H9 (cell line): ENCODE measurements at regions not wholly inside any gene's neighbourhood (a gene's known extent, or its start where the extent isn't known, plus 50 kb on each side); places are given as distances from the start of the nearest gene placed in this dataset.

Source experiments
- DNase-seq: peaks from one replicate; pipeline ENCODE4 v3.0.0-alpha.2; 2017
- H2AFZ ChIP-seq: one replicate; pipeline ENCODE4 v1.6.1; 2013; ENCODE audit warnings: mild to moderate bottlenecking, low read length, control low read depth, moderate library complexity
- H2AK5ac ChIP-seq: 2 replicates; pipeline ENCODE4 v1.6.1; 2013; ENCODE audit warnings: low read length, control low read depth, mixed read lengths; ENCODE audit not compliant: insufficient read length
- H2BK120ac ChIP-seq: one replicate; pipeline ENCODE4 v1.6.1; 2013; ENCODE audit warnings: low read depth, mild to moderate bottlenecking, low read length, control low read depth, inconsistent platforms; ENCODE audit not compliant: poor library complexity, severe bottlenecking
- H2BK12ac ChIP-seq: 2 replicates; pipeline ENCODE4 v1.6.1; 2013; ENCODE audit warnings: low read length, control low read depth, mixed read lengths, low read depth; ENCODE audit not compliant: insufficient read length
- H2BK15ac ChIP-seq: 2 replicates; pipeline ENCODE4 v1.6.1; 2013; ENCODE audit warnings: low read depth, low read length, control low read depth
- H2BK20ac ChIP-seq: one replicate; pipeline ENCODE4 v1.6.1; 2013; ENCODE audit warnings: low read depth, mild to moderate bottlenecking, low read length, control low read depth, inconsistent platforms; ENCODE audit not compliant: poor library complexity, severe bottlenecking
- H2BK5ac ChIP-seq: 2 replicates; pipeline ENCODE4 v1.6.1; 2013; ENCODE audit warnings: low read length, control low read depth, mixed read lengths; ENCODE audit not compliant: insufficient read length
- H3K14ac ChIP-seq: 2 replicates; pipeline ENCODE4 v1.6.1; 2013; ENCODE audit warnings: low read length, control low read depth; ENCODE audit not compliant: insufficient read depth
- H3K18ac ChIP-seq: 2 replicates; pipeline ENCODE4 v1.6.1; 2013; ENCODE audit warnings: low read depth, mild to moderate bottlenecking, mixed read lengths, low read length, control low read depth; ENCODE audit not compliant: insufficient read length
- H3K23ac ChIP-seq: 2 replicates; pipeline ENCODE4 v1.6.1; 2013; ENCODE audit warnings: low read length, control low read depth, mixed read lengths, low read depth; ENCODE audit not compliant: insufficient read length
- H3K23me2 ChIP-seq: 2 replicates; pipeline ENCODE4 v1.6.1; 2013; ENCODE audit warnings: low read depth, mild to moderate bottlenecking, mixed read lengths, low read length, control low read depth; ENCODE audit not compliant: insufficient read length, poor library complexity, severe bottlenecking
- H3K27ac ChIP-seq: 2 replicates; pipeline ENCODE4 v1.5.1; 2013; ENCODE audit warnings: low read length, control low read depth, mixed read lengths, low read depth; ENCODE audit not compliant: insufficient read length
- H3K27me3 ChIP-seq: 2 replicates; pipeline ENCODE4 v1.6.1; 2013; ENCODE audit warnings: low read length, control low read depth, inconsistent platforms; ENCODE audit not compliant: insufficient read depth
- H3K4ac ChIP-seq: 2 replicates; pipeline ENCODE4 v1.6.1; 2013; ENCODE audit warnings: low read depth, mild to moderate bottlenecking, control low read depth, inconsistent platforms, low read length, moderate library complexity
- H3K4me1 ChIP-seq: 2 replicates; pipeline ENCODE4 v1.6.1; 2013; ENCODE audit warnings: low read length, control low read depth, inconsistent platforms; ENCODE audit not compliant: insufficient read depth
- H3K4me2 ChIP-seq: 2 replicates; pipeline ENCODE4 v1.6.1; 2013; ENCODE audit warnings: low read length, control low read depth, mixed read lengths; ENCODE audit not compliant: insufficient read length, insufficient read depth
- H3K56ac ChIP-seq: 2 replicates; pipeline ENCODE4 v1.6.1; 2013; ENCODE audit warnings: low read depth, mild to moderate bottlenecking, mixed read lengths, low read length, control low read depth; ENCODE audit not compliant: insufficient read length
- H3K79me1 ChIP-seq: 2 replicates; pipeline ENCODE4 v1.6.1; 2013; ENCODE audit warnings: low read depth, mild to moderate bottlenecking, moderate library complexity, low read length, control low read depth, inconsistent platforms; ENCODE audit not compliant: insufficient read depth, poor library complexity, severe bottlenecking
- H3K79me2 ChIP-seq: 2 replicates; pipeline ENCODE4 v1.6.1; 2013; ENCODE audit warnings: low read length, control low read depth, inconsistent platforms; ENCODE audit not compliant: insufficient read depth
- H3K9ac ChIP-seq: 2 replicates; pipeline ENCODE4 v1.6.1; 2013; ENCODE audit warnings: low read length, control low read depth, mixed read lengths; ENCODE audit not compliant: insufficient read length; ENCODE audit errors: extremely low read depth
- H3K9me3 ChIP-seq: one replicate; pipeline ENCODE4 v1.6.1; 2013; ENCODE audit warnings: low read depth, low read length, inconsistent platforms; ENCODE audit not compliant: control insufficient read depth
- H3T11ph ChIP-seq: one replicate; pipeline ENCODE4 v1.6.1; 2013; ENCODE audit warnings: mild to moderate bottlenecking, low read length, control low read depth, inconsistent platforms
- H4K20me1 ChIP-seq: one replicate; pipeline ENCODE4 v1.6.1; 2013; ENCODE audit not compliant: control insufficient read depth, insufficient read length, insufficient read depth
- H4K5ac ChIP-seq: 2 replicates; pipeline ENCODE4 v1.6.1; 2013; ENCODE audit warnings: low read depth, mild to moderate bottlenecking, mixed read lengths, low read length, control low read depth; ENCODE audit not compliant: insufficient read length
- H4K8ac ChIP-seq: replicated peaks from 2 replicates; pipeline ENCODE4 v1.6.1; 2013; ENCODE audit warnings: low read length, control low read depth, mixed read lengths, low read depth; ENCODE audit not compliant: insufficient read length
- H4K91ac ChIP-seq: 2 replicates; pipeline ENCODE4 v1.6.1; 2013; ENCODE audit warnings: low read depth, mild to moderate bottlenecking, moderate library complexity, mixed read lengths, low read length, control low read depth; ENCODE audit not compliant: insufficient read length
- H3K27ac Mint-ChIP-seq, 3 experiments: 2 replicates in 2 of 3; 3 replicates in 1 of 3; pipeline ENCODE4 v1.8.0; 2020 to 2021; ENCODE audit warnings: mixed read lengths in 3 of 3, mild to moderate bottlenecking in 1 of 3, moderate library complexity in 1 of 3
- H3K27me3 Mint-ChIP-seq: 2 replicates; pipeline ENCODE4 v1.8.0; 2021; ENCODE audit warnings: low read depth, mild to moderate bottlenecking, moderate library complexity, mixed read lengths
- H3K36me3 Mint-ChIP-seq, 3 experiments: 2 replicates in 2 of 3; 3 replicates in 1 of 3; pipeline ENCODE4 v1.8.0; 2020 to 2021; ENCODE audit warnings: low read depth in 3 of 3, mixed read lengths in 3 of 3; ENCODE audit not compliant: insufficient read depth in 1 of 3
- H3K4me1 Mint-ChIP-seq, 2 experiments: 2 replicates each; pipeline ENCODE4 v1.8.0; 2020; ENCODE audit warnings: mixed read lengths in 2 of 2
- H3K4me3 Mint-ChIP-seq, 2 experiments: 2 replicates in 1 of 2; 3 replicates in 1 of 2; pipeline ENCODE4 v1.8.0; 2020 to 2021; ENCODE audit warnings: mild to moderate bottlenecking in 2 of 2, mixed read lengths in 2 of 2, moderate library complexity in 1 of 2
- H3K9me3 Mint-ChIP-seq, 2 experiments: 2 replicates in 1 of 2; 3 replicates in 1 of 2; pipeline ENCODE4 v1.8.0; 2020; ENCODE audit warnings: mild to moderate bottlenecking in 2 of 2, mixed read lengths in 2 of 2, moderate library complexity in 1 of 2
- TF ChIP-seq, protein P1 (sequence below): fragments of 200-600 bp; sonication (generic); conservative IDR thresholded peaks from 3 replicates; pipeline ENCODE4 v1.8.0; 2021; ENCODE audit warnings: antibody characterized with exemption, mild to moderate bottlenecking

DNA sequence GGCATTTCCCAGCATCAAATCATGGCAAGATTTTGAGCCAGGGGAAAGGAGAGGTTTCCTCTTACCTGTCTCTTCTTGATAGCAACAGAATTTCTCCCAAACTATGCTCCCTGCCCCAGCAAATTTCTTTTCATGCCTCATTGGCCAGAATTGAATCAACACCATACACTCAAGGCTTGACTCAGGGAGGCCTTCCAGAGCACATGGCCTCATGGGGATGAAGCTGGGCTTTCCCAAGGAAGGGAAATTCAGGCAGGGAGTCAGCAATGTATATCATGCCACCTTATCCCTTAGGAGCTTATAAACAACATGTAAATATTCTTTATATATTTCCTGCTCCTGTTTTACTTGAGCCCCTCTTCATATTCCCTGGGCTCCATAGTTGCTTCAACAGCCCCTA lies 62.1 kb downstream of the ARF6 start:
- TF ChIP-seq, protein P1, sequence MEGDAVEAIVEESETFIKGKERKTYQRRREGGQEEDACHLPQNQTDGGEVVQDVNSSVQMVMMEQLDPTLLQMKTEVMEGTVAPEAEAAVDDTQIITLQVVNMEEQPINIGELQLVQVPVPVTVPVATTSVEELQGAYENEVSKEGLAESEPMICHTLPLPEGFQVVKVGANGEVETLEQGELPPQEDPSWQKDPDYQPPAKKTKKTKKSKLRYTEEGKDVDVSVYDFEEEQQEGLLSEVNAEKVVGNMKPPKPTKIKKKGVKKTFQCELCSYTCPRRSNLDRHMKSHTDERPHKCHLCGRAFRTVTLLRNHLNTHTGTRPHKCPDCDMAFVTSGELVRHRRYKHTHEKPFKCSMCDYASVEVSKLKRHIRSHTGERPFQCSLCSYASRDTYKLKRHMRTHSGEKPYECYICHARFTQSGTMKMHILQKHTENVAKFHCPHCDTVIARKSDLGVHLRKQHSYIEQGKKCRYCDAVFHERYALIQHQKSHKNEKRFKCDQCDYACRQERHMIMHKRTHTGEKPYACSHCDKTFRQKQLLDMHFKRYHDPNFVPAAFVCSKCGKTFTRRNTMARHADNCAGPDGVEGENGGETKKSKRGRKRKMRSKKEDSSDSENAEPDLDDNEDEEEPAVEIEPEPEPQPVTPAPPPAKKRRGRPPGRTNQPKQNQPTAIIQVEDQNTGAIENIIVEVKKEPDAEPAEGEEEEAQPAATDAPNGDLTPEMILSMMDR: no peak
- Histone ChIP-seq H3K4me1 (no peaks in the 10 kb centered on the region; the same call in 1 of the 2 replicates), H2BK120ac (no peak overlapping the region), H3K9me3 (no peaks in the 10 kb centered on the region), H4K20me1 (no peaks in the 10 kb centered on the region), H3K9ac (no peak overlapping the region), H4K91ac (no peak overlapping the region), H3K4me2 (no peak overlapping the region), H3K27ac (no peak overlapping the region), H2BK20ac (no peak overlapping the region), H3K27me3 (no peaks in the 10 kb centered on the region), H3K18ac (no peak overlapping the region), H2BK15ac (no peak overlapping the region), H3K56ac (no peak overlapping the region), H3K23me2 (no peaks in the 10 kb centered on the region), H3K4ac (no peak overlapping the region), H2BK12ac (no peak overlapping the region), H3K23ac (no peak overlapping the region), H4K5ac (no peak overlapping the region), H3T11ph (no peak overlapping the region), H3K79me1 (no peaks in the 10 kb centered on the region), H2AK5ac (no peak overlapping the region), H4K8ac (no peak overlapping the region), H3K14ac (no peak overlapping the region), H2BK5ac (no peak overlapping the region), H3K79me2 (no peaks in the 10 kb centered on the region), H2AFZ (no peak overlapping the region)
- no peaks in the 10 kb centered on the region for H3K4me1 Mint-ChIP-seq
- H3K9me3 Mint-ChIP-seq: no peaks in the 10 kb centered on the region
- DNase-seq: no peak
- peaks cover 4% of the 10 kb centered on the region; the same call in 1 of the 2 replicates for H3K27me3 Mint-ChIP-seq
- no peak overlapping the region for H3K4me3 Mint-ChIP-seq
- no peak overlapping the region for H3K27ac Mint-ChIP-seq
- H3K36me3 Mint-ChIP-seq: no peaks in the 10 kb centered on the region
